ENCODE measurements at regions not wholly inside any gene's neighbourhood (a gene's known extent, or its start where the extent isn't known, plus 50 kb on each side); places are given as distances from the start of the nearest gene placed in this dataset.

- H4K91ac ChIP-seq (ENCODE audit: low read length) = no peak overlapping the region
- no peak for DNase-seq
- H2AFZ ChIP-seq (ENCODE audit: low read depth, low read length) = no peak overlapping the region
- H2BK5ac ChIP-seq (ENCODE audit: low read depth, low read length, poor library complexity, severe bottlenecking) = no peak overlapping the region
- no peaks in the 10 kb centered on the region for H3K36me3 ChIP-seq (ENCODE audit: control insufficient read depth in 1 of 2, insufficient read depth in 2 of 2, low read depth in 1 of 2, low read length in 2 of 2)
- H3K14ac ChIP-seq (ENCODE audit: low read length in 2 of 2) = no peak overlapping the region
- H3K27ac ChIP-seq (ENCODE audit: low read length, poor library complexity, severe bottlenecking) = no peak overlapping the region
- no peak overlapping the region for H2BK12ac ChIP-seq (ENCODE audit: low read length in 2 of 2)
- no peaks in the 10 kb centered on the region for H3K4me1 ChIP-seq (ENCODE audit: control insufficient read depth, insufficient read depth, low read depth, low read length)
- no peaks in the 10 kb centered on the region for H3K79me1 ChIP-seq (replicated peaks; ENCODE audit: low read length, poor library complexity, severe bottlenecking)
- no peak overlapping the region for H3K9ac ChIP-seq (ENCODE audit: low read length)
- no CpG with 5 or more reads among the region's 1 CpG for WGBS
- no peaks in the 10 kb centered on the region for H3K9me3 ChIP-seq (ENCODE audit: control insufficient read depth, low read length)
- no peak overlapping the region for H2BK15ac ChIP-seq (ENCODE audit: low read depth, poor library complexity, severe bottlenecking)
- H3K23ac ChIP-seq (ENCODE audit: low read length in 2 of 2) = no peak overlapping the region
- no peak overlapping the region for H4K8ac ChIP-seq (ENCODE audit: low read length)
- H2AK5ac ChIP-seq (ENCODE audit: low read length, severe bottlenecking) = no peak overlapping the region
- H3K4ac ChIP-seq (ENCODE audit: low read depth in 1 of 2, low read length in 2 of 2) = no peak overlapping the region
- H3K27me3 ChIP-seq (ENCODE audit: control insufficient read depth in 1 of 2, insufficient read depth in 1 of 2, low read length in 2 of 2) = no peaks in the 10 kb centered on the region
- H2BK120ac ChIP-seq (ENCODE audit: low read depth, low read length) = no peak overlapping the region
- H3K4me3 ChIP-seq (ENCODE audit: insufficient read depth in 1 of 2, low read depth in 1 of 2, low read length in 2 of 2) = no peak overlapping the region
- no peak overlapping the region for H3K18ac ChIP-seq (ENCODE audit: low read depth in 1 of 2, low read length in 2 of 2)
- no peak overlapping the region for H3K4me2 ChIP-seq (ENCODE audit: low read length, poor library complexity, severe bottlenecking)
These were observed 664.6 kb upstream of the ADAMTS5 start for GRCh38 chr21:27631471-27631870.

DNA sequence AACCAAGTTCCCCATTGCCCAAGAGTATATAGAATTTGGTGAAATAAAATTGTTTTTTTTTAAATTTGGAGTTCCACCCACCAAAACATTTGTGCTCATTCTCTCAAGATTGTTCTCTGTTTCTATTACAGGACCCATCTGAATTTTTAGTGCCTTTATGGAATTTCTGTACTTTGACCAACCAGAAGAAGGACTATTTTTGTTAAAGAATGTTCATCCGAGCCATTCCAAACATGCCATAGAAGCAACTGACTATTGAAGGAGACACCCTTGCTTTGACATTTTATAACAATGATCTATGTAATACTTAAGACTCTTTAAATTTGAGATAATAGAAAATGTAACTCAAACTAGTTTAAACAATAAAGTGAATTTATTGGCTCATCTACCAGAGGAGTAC is 655.7 kb upstream of the ADAMTS5 start:
- WGBS = 100% methylated on average over 1 of the region's 1 CpG
- Histone ChIP-seq H3K4me2 (ENCODE audit: low read length, poor library complexity, severe bottlenecking) (no peak overlapping the region), H3K9ac (ENCODE audit: low read length) (no peak overlapping the region)

GRCh38 chr21:27614231-27614630 is 647.3 kb upstream of the ADAMTS5 start:
- 85% methylated on average over 2 of the region's 2 CpGs for whole genome bisulfite sequencing

More for the DNA sequence above, 655.7 kb upstream of the ADAMTS5 start:
- Histone ChIP-seq H2BK5ac (ENCODE audit: low read depth, low read length, poor library complexity, severe bottlenecking) (no peak overlapping the region), H4K91ac (ENCODE audit: low read length) (no peak overlapping the region), H3K4ac (ENCODE audit: low read depth in 1 of 2, low read length in 2 of 2) (no peak overlapping the region), H3K4me1 (ENCODE audit: control insufficient read depth, insufficient read depth, low read depth, low read length) (no peaks in the 10 kb centered on the region), H4K8ac (ENCODE audit: low read length) (no peak overlapping the region), H2BK120ac (ENCODE audit: low read depth, low read length) (no peak overlapping the region), H2BK12ac (ENCODE audit: low read length in 2 of 2) (no peak overlapping the region), H3K36me3 (ENCODE audit: control insufficient read depth in 1 of 2, insufficient read depth in 2 of 2, low read depth in 1 of 2, low read length in 2 of 2) (no peaks in the 10 kb centered on the region), H3K23ac (ENCODE audit: low read length in 2 of 2) (no peak overlapping the region), H3K9me3 (ENCODE audit: control insufficient read depth, low read length) (no peaks in the 10 kb centered on the region), H2AFZ (ENCODE audit: low read depth, low read length) (no peak overlapping the region), H3K4me3 (ENCODE audit: insufficient read depth in 1 of 2, low read depth in 1 of 2, low read length in 2 of 2) (no peak overlapping the region), H3K27ac (ENCODE audit: low read length, poor library complexity, severe bottlenecking) (no peak overlapping the region), H2BK15ac (ENCODE audit: low read depth, poor library complexity, severe bottlenecking) (no peak overlapping the region), H3K79me1 (replicated peaks; ENCODE audit: low read length, poor library complexity, severe bottlenecking) (no peaks in the 10 kb centered on the region), H2AK5ac (ENCODE audit: low read length, severe bottlenecking) (no peak overlapping the region), H3K18ac (ENCODE audit: low read depth in 1 of 2, low read length in 2 of 2) (no peak overlapping the region), H3K14ac (ENCODE audit: low read length in 2 of 2) (no peak overlapping the region), H3K27me3 (ENCODE audit: control insufficient read depth in 1 of 2, insufficient read depth in 1 of 2, low read length in 2 of 2) (no peaks in the 10 kb centered on the region)
- no peak for DNase-seq

DNA sequence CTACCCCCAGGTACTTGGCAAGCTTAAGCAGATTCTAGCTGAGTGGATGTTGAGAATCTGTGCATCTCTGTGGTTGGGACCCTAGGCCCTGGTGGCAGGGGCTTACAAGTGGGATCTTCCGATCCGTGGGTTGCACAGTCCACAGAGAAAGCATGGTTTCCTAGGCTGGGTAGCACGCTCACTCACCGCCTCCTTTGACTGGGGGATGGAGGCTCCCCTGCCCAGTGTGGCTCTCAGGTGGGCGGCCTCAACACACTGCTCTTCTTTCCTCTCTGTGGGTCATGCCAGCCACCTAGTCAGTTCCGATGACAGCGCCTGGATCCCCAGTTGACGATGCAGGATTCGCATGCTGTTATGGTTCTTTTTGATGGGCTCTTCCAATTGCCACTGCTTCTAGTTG is 639.5 kb upstream of the ADAMTS5 start:
- Histone ChIP-seq H2BK12ac (ENCODE audit: low read length in 2 of 2) (no peak overlapping the region), H4K91ac (ENCODE audit: low read length) (no peak overlapping the region), H3K9me3 (ENCODE audit: control insufficient read depth, low read length) (no peaks in the 10 kb centered on the region), H2AK5ac (ENCODE audit: low read length, severe bottlenecking) (no peak overlapping the region), H3K18ac (ENCODE audit: low read depth in 1 of 2, low read length in 2 of 2) (no peak overlapping the region), H3K36me3 (ENCODE audit: control insufficient read depth in 1 of 2, insufficient read depth in 2 of 2, low read depth in 1 of 2, low read length in 2 of 2) (no peaks in the 10 kb centered on the region), H3K23ac (ENCODE audit: low read length in 2 of 2) (no peak overlapping the region), H4K8ac (ENCODE audit: low read length) (no peak overlapping the region), H2AFZ (ENCODE audit: low read depth, low read length) (no peak overlapping the region), H3K14ac (ENCODE audit: low read length in 2 of 2) (no peak overlapping the region), H3K79me1 (replicated peaks; ENCODE audit: low read length, poor library complexity, severe bottlenecking) (no peaks in the 10 kb centered on the region), H2BK15ac (ENCODE audit: low read depth, poor library complexity, severe bottlenecking) (no peak overlapping the region), H3K27me3 (ENCODE audit: control insufficient read depth in 1 of 2, insufficient read depth in 1 of 2, low read length in 2 of 2) (no peaks in the 10 kb centered on the region), H3K4ac (ENCODE audit: low read depth in 1 of 2, low read length in 2 of 2) (no peak overlapping the region), H3K4me2 (ENCODE audit: low read length, poor library complexity, severe bottlenecking) (no peak overlapping the region), H2BK5ac (ENCODE audit: low read depth, low read length, poor library complexity, severe bottlenecking) (no peak overlapping the region), H3K27ac (ENCODE audit: low read length, poor library complexity, severe bottlenecking) (no peak overlapping the region), H2BK120ac (ENCODE audit: low read depth, low read length) (no peak overlapping the region), H3K4me3 (ENCODE audit: insufficient read depth in 1 of 2, low read depth in 1 of 2, low read length in 2 of 2) (no peak overlapping the region), H3K4me1 (ENCODE audit: control insufficient read depth, insufficient read depth, low read depth, low read length) (no peaks in the 10 kb centered on the region), H3K9ac (ENCODE audit: low read length) (no peak overlapping the region)
- WGBS = 96% methylated on average over 9 of the region's 9 CpGs
- no peak for DNase-seq

More at GRCh38 chr21:27614231-27614630, 647.3 kb upstream of the ADAMTS5 start:
- H3K18ac ChIP-seq (ENCODE audit: low read depth in 1 of 2, low read length in 2 of 2) = no peak overlapping the region
- no peak overlapping the region for H4K8ac ChIP-seq (ENCODE audit: low read length)
- H3K27ac ChIP-seq (ENCODE audit: low read length, poor library complexity, severe bottlenecking) = no peak overlapping the region
- no peaks in the 10 kb centered on the region for H3K9me3 ChIP-seq (ENCODE audit: control insufficient read depth, low read length)
- no peak overlapping the region for H3K23ac ChIP-seq (ENCODE audit: low read length in 2 of 2)
- no peak overlapping the region for H2AFZ ChIP-seq (ENCODE audit: low read depth, low read length)
- no peaks in the 10 kb centered on the region for H3K36me3 ChIP-seq (ENCODE audit: control insufficient read depth in 1 of 2, insufficient read depth in 2 of 2, low read depth in 1 of 2, low read length in 2 of 2)
- no peaks in the 10 kb centered on the region for H3K4me1 ChIP-seq (ENCODE audit: control insufficient read depth, insufficient read depth, low read depth, low read length)
- H2BK120ac ChIP-seq (ENCODE audit: low read depth, low read length) = no peak overlapping the region
- H3K79me1 ChIP-seq (replicated peaks; ENCODE audit: low read length, poor library complexity, severe bottlenecking) = no peaks in the 10 kb centered on the region
- no peak overlapping the region for H3K4me2 ChIP-seq (ENCODE audit: low read length, poor library complexity, severe bottlenecking)
- no peak overlapping the region for H2BK15ac ChIP-seq (ENCODE audit: low read depth, poor library complexity, severe bottlenecking)
- no peak overlapping the region for H4K91ac ChIP-seq (ENCODE audit: low read length)
- no peak overlapping the region for H3K4me3 ChIP-seq (ENCODE audit: insufficient read depth in 1 of 2, low read depth in 1 of 2, low read length in 2 of 2)
- no peak overlapping the region for H2BK12ac ChIP-seq (ENCODE audit: low read length in 2 of 2)
- H3K9ac ChIP-seq (ENCODE audit: low read length) = no peak overlapping the region
- DNase-seq = no peak
- no peak overlapping the region for H3K14ac ChIP-seq (ENCODE audit: low read length in 2 of 2)
- H3K4ac ChIP-seq (ENCODE audit: low read depth in 1 of 2, low read length in 2 of 2) = no peak overlapping the region
- no peaks in the 10 kb centered on the region for H3K27me3 ChIP-seq (ENCODE audit: control insufficient read depth in 1 of 2, insufficient read depth in 1 of 2, low read length in 2 of 2)
- no peak overlapping the region for H2BK5ac ChIP-seq (ENCODE audit: low read depth, low read length, poor library complexity, severe bottlenecking)
- no peak overlapping the region for H2AK5ac ChIP-seq (ENCODE audit: low read length, severe bottlenecking)
